ENCODE measurements at regions not wholly inside any gene's neighbourhood (a gene's known extent, or its start where the extent isn't known, plus 50 kb on each side); places are given as distances from the start of the nearest gene placed in this dataset.

DNA sequence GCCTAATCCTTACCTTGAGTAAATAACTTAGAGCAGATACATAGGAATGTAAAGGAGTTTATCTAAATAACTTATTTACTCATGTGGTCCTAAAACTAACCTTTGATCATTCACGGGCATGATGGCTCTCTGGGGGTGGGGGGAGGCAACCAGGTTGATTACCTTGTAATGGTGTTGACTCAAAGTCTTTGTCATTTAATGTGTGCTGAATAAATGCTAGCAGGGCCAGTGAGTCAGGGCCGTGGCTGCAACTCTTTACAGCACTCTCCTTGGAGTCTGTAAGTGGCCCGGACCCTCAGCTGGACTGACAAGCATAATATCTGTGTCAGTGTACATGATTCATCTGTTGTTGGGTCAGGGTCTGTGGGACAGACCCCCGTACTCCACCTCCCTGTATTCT is 203.0 kb downstream of the EPM2A start:
- no peak for ATAC-seq (ENCODE audit: low read depth in 2 of 2)

DNA sequence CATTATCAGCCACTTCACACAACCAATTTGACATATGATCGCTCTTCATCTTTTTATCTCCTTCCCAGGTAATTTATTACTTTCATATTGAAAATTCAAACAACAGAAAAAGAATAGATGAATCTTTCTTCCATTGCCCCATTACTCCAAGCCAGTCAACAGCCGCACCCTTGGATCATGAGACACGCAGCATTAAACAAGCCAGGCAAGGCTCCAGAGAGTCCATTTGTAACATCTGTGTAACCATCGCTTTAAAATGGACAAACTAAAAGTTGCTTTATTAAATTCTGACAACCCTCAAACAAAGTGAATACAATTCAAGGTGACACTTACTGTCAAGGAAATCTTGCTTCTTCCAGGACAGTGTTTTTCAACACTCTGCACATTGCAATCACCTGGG is 200.3 kb downstream of the EPM2A start:
- ATAC-seq (ENCODE audit: low read depth in 2 of 2) (no peak), DNase-seq (no peak)
- Mint-ChIP-seq H3K36me3 (no peaks in the 10 kb centered on the region), H3K4me3 (no peak overlapping the region), H3K27ac (no peak overlapping the region), H3K27me3 (peaks cover 4% of the 10 kb centered on the region), H3K4me1 (no peaks in the 10 kb centered on the region), H3K9me3 (peaks cover 0 to 4% (median 0%) of the 10 kb centered on the region in 7 donors)
- Histone ChIP-seq H3K4me3 (ENCODE audit: low read depth, low read length) (no peak overlapping the region), H3K9me3 (ENCODE audit: control insufficient read depth in 2 of 2, low read length in 2 of 2) (no peaks in the 10 kb centered on the region), H3K27ac (ENCODE audit: insufficient read depth, low read length, poor library complexity, severe bottlenecking) (no peak overlapping the region), H3K27me3 (ENCODE audit: control insufficient read depth, insufficient read depth, low read length) (no peaks in the 10 kb centered on the region), H3K36me3 (ENCODE audit: control insufficient read depth, insufficient read depth, low read length) (no peaks in the 10 kb centered on the region), H3K4me1 (ENCODE audit: control insufficient read depth, insufficient read depth, low read length, poor library complexity, severe bottlenecking) (no peaks in the 10 kb centered on the region)

More for the DNA sequence above, 203.0 kb downstream of the EPM2A start:
- Mint-ChIP-seq H3K4me1 (no peaks in the 10 kb centered on the region), H3K36me3 (no peaks in the 10 kb centered on the region), H3K9me3 (peaks cover 0 to 7% (median 0%) of the 10 kb centered on the region in 7 donors), H3K4me3 (no peak overlapping the region), H3K27me3 (no peaks in the 10 kb centered on the region), H3K27ac (no peak overlapping the region)
- Histone ChIP-seq H3K27me3 (ENCODE audit: control insufficient read depth, insufficient read depth, low read length) (no peaks in the 10 kb centered on the region), H3K27ac (ENCODE audit: insufficient read depth, low read length, poor library complexity, severe bottlenecking) (no peak overlapping the region), H3K9me3 (ENCODE audit: control insufficient read depth in 2 of 2, low read length in 2 of 2) (no peaks in the 10 kb centered on the region), H3K4me1 (ENCODE audit: control insufficient read depth, insufficient read depth, low read length, poor library complexity, severe bottlenecking) (no peaks in the 10 kb centered on the region), H3K4me3 (ENCODE audit: low read depth, low read length) (no peak overlapping the region), H3K36me3 (ENCODE audit: control insufficient read depth, insufficient read depth, low read length) (no peaks in the 10 kb centered on the region)
- no peak for DNase-seq

DNA sequence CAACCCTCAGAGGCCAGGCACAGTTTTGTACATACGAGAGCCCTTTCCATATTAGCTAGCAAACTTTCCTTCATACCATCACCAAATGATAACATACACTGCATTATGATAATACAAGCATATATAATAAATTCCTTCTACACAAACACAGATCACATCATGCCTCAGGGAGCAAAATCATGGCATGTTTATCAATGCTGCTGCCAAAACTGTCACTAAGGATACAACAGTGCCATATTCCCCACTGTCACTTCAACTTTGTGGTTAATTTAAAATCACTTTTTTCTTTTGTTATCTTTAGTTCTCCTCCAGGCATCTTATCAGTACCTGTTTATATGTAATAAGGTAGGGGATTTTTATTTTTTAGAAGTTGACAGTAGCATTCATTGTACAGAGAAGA is 196.3 kb downstream of the EPM2A start:
- H3K4me1 ChIP-seq (ENCODE audit: control insufficient read depth, insufficient read depth, low read length, poor library complexity, severe bottlenecking): no peaks in the 10 kb centered on the region
- Mint-ChIP-seq H3K4me1 (no peaks in the 10 kb centered on the region), H3K4me3 (no peak overlapping the region), H3K9me3 (peaks cover 0 to 8% (median 0%) of the 10 kb centered on the region in 7 donors), H3K36me3 (no peaks in the 10 kb centered on the region), H3K27me3 (peaks cover 4% of the 10 kb centered on the region), H3K27ac (no peak overlapping the region)
- no peak overlapping the region for H3K27ac ChIP-seq (ENCODE audit: insufficient read depth, low read length, poor library complexity, severe bottlenecking)
- ATAC-seq (ENCODE audit: low read depth in 2 of 2) (no peak), DNase-seq (no peak)
- H3K27me3 ChIP-seq (ENCODE audit: control insufficient read depth, insufficient read depth, low read length): no peaks in the 10 kb centered on the region
- H3K9me3 ChIP-seq (ENCODE audit: control insufficient read depth in 2 of 2, low read length in 2 of 2): no peaks in the 10 kb centered on the region
- no peak overlapping the region for H3K4me3 ChIP-seq (ENCODE audit: low read depth, low read length)
- no peaks in the 10 kb centered on the region for H3K36me3 ChIP-seq (ENCODE audit: control insufficient read depth, insufficient read depth, low read length)

DNA sequence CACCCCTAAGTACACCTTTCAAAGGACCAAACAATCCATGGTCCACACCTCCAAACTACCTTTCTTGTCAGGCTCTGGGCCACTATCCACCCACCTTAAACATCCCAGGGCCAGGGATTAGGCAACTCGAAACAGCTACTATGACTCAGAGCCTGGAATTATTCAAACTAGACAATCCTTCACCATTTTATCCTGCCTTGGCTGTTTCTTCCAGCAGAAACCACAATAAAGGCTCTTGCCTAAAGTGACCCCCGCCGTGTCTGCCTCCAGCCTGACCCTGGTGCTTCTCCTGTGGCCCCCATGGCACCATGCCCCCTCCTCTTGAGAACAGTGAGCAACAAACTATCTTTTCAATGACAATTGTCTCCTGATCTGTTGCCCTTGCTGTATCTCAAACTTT is 195.5 kb downstream of the EPM2A start:
- no peaks in the 10 kb centered on the region for H3K4me1 Mint-ChIP-seq
- peaks cover 0 to 8% (median 0%) of the 10 kb centered on the region in 7 donors for H3K9me3 Mint-ChIP-seq

DNA sequence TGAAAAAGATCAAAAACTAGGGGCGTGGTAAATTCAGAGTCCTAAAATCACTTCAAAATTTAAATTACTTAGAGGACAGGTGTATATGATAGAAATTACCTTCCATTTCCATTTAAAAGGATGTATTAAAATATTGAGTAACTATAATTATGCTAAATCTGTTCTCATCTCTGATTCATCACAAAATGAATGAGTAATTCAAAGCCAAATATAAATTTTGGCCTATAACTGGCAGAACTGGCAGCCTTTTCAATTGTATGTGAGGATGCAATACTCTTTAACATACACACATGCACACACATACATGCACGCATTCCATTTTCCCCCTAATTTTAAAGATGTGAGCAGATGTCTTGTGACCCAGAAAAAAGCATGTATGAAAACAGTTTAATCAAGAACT is 194.6 kb downstream of the EPM2A start:
- no peak for ATAC-seq (ENCODE audit: low read depth in 2 of 2)
- Mint-ChIP-seq H3K27ac (no peak overlapping the region), H3K36me3 (no peaks in the 10 kb centered on the region), H3K27me3 (peaks cover 4% of the 10 kb centered on the region), H3K4me3 (no peak overlapping the region), H3K4me1 (no peaks in the 10 kb centered on the region), H3K9me3 (peaks cover 0 to 6% (median 0%) of the 10 kb centered on the region in 7 donors)
- H3K27me3 ChIP-seq (ENCODE audit: control insufficient read depth, insufficient read depth, low read length): no peaks in the 10 kb centered on the region
- no peak overlapping the region for H3K4me3 ChIP-seq (ENCODE audit: low read depth, low read length)
- no peaks in the 10 kb centered on the region for H3K36me3 ChIP-seq (ENCODE audit: control insufficient read depth, insufficient read depth, low read length)
- DNase-seq: no peak
- H3K4me1 ChIP-seq (ENCODE audit: control insufficient read depth, insufficient read depth, low read length, poor library complexity, severe bottlenecking): no peaks in the 10 kb centered on the region
- no peak overlapping the region for H3K27ac ChIP-seq (ENCODE audit: insufficient read depth, low read length, poor library complexity, severe bottlenecking)
- no peaks in the 10 kb centered on the region for H3K9me3 ChIP-seq (ENCODE audit: control insufficient read depth in 2 of 2, low read length in 2 of 2)

More for the DNA sequence above, 195.5 kb downstream of the EPM2A start:
- peaks cover 4% of the 10 kb centered on the region for H3K27me3 Mint-ChIP-seq
- Histone ChIP-seq H3K27me3 (ENCODE audit: control insufficient read depth, insufficient read depth, low read length) (no peaks in the 10 kb centered on the region), H3K4me1 (ENCODE audit: control insufficient read depth, insufficient read depth, low read length, poor library complexity, severe bottlenecking) (no peaks in the 10 kb centered on the region), H3K36me3 (ENCODE audit: control insufficient read depth, insufficient read depth, low read length) (no peaks in the 10 kb centered on the region), H3K9me3 (ENCODE audit: control insufficient read depth in 2 of 2, low read length in 2 of 2) (no peaks in the 10 kb centered on the region), H3K27ac (ENCODE audit: insufficient read depth, low read length, poor library complexity, severe bottlenecking) (no peak overlapping the region), H3K4me3 (ENCODE audit: low read depth, low read length) (no peak overlapping the region)
- DNase-seq: no peak
- no peak overlapping the region for H3K27ac Mint-ChIP-seq
- no peak overlapping the region for H3K4me3 Mint-ChIP-seq
- no peaks in the 10 kb centered on the region for H3K36me3 Mint-ChIP-seq
- ATAC-seq (ENCODE audit: low read depth in 2 of 2): no peak

DNA sequence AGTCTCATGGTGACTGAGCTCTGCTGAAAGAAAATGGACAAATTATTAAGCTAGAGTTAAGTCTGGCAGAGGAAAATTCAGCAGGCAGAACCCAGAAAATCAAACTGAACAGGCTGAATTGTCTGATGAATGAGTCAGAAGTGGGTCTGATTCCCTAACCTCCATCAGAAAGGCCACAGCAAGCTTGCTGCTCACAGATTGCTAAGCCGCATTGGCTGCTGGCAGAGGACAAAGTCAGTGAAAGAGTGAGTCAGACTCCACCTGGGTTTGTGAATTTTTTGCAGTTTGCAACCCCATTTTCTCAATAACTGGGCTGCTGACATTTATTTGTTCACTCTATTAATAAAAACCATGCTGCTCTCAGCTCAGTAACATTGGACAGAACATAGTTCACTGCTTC is 191.3 kb downstream of the EPM2A start:
- no peaks in the 10 kb centered on the region for H3K27me3 ChIP-seq (ENCODE audit: control insufficient read depth, insufficient read depth, low read length)
- Mint-ChIP-seq H3K4me1 (no peaks in the 10 kb centered on the region), H3K9me3 (peaks cover 0 to 4% (median 0%) of the 10 kb centered on the region in 7 donors), H3K4me3 (no peak overlapping the region), H3K27ac (no peak overlapping the region), H3K36me3 (no peaks in the 10 kb centered on the region), H3K27me3 (peaks cover under 1% of the 10 kb centered on the region)
- DNase-seq: no peak
- no peaks in the 10 kb centered on the region for H3K4me1 ChIP-seq (ENCODE audit: control insufficient read depth, insufficient read depth, low read length, poor library complexity, severe bottlenecking)
- H3K36me3 ChIP-seq (ENCODE audit: control insufficient read depth, insufficient read depth, low read length): no peaks in the 10 kb centered on the region
- ATAC-seq (ENCODE audit: low read depth in 2 of 2): no peak
- no peak overlapping the region for H3K27ac ChIP-seq (ENCODE audit: insufficient read depth, low read length, poor library complexity, severe bottlenecking)
- no peak overlapping the region for H3K4me3 ChIP-seq (ENCODE audit: low read depth, low read length)
- H3K9me3 ChIP-seq (ENCODE audit: control insufficient read depth in 2 of 2, low read length in 2 of 2): no peaks in the 10 kb centered on the region

DNA sequence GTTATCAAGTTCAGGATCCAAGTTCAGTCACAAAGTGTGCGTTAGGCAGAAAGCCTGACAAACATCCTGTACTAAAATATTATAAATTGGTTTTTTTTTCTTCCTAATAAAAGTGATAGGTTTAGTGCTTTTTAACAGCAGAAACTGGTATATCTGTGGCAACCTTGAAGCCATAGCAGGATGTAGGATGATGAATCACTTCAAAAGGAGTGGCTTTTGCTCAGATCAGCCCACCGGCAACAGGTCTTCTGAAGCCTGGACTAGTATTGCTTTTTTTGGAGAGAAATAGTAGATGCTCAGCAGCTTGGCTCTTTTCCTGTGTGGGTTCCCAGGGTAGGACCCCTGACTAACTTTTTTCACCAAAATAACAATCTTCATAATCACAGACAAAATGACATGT is 190.8 kb downstream of the EPM2A start:
- no peak overlapping the region for H3K27ac Mint-ChIP-seq

DNA sequence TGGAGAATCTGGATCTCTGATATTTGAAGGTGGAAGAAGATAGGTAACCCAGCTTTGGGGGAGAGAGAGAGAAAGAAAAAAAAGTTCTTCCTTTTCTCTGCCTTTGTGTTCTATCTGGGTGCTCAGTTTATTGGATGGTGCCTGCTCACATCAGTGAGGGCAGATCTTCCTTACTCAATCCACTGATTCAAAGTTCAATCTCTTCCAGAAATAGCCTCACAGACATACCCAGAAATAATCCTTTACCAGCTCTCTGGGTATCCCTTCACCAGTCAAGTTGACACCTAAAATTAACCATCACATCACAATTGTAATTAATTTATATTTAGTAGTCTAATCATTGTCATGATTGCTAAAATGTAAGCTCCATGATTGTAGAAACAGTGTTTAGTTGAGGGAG is 189.1 kb downstream of the EPM2A start:
- Mint-ChIP-seq H3K36me3 (no peaks in the 10 kb centered on the region), H3K27ac (no peak overlapping the region)
- ATAC-seq (ENCODE audit: low read depth in 2 of 2): no peak

More for the DNA sequence above, 190.8 kb downstream of the EPM2A start:
- H3K4me3 Mint-ChIP-seq: no peak overlapping the region
- Histone ChIP-seq H3K4me3 (ENCODE audit: low read depth, low read length) (no peak overlapping the region), H3K9me3 (ENCODE audit: control insufficient read depth in 2 of 2, low read length in 2 of 2) (no peaks in the 10 kb centered on the region), H3K36me3 (ENCODE audit: control insufficient read depth, insufficient read depth, low read length) (no peaks in the 10 kb centered on the region), H3K27me3 (ENCODE audit: control insufficient read depth, insufficient read depth, low read length) (no peaks in the 10 kb centered on the region), H3K4me1 (ENCODE audit: control insufficient read depth, insufficient read depth, low read length, poor library complexity, severe bottlenecking) (no peaks in the 10 kb centered on the region), H3K27ac (ENCODE audit: insufficient read depth, low read length, poor library complexity, severe bottlenecking) (no peak overlapping the region)
- peaks cover 0 to 4% (median 0%) of the 10 kb centered on the region in 7 donors for H3K9me3 Mint-ChIP-seq
- ATAC-seq (ENCODE audit: low read depth in 2 of 2): no peak
- H3K4me1 Mint-ChIP-seq: no peaks in the 10 kb centered on the region
- H3K27me3 Mint-ChIP-seq: no peaks in the 10 kb centered on the region
- DNase-seq: no peak
- H3K36me3 Mint-ChIP-seq: no peaks in the 10 kb centered on the region

More for the DNA sequence above, 189.1 kb downstream of the EPM2A start:
- no peaks in the 10 kb centered on the region for H3K27me3 ChIP-seq (ENCODE audit: control insufficient read depth, insufficient read depth, low read length)
- H3K9me3 ChIP-seq (ENCODE audit: control insufficient read depth in 2 of 2, low read length in 2 of 2): no peaks in the 10 kb centered on the region
- no peaks in the 10 kb centered on the region for H3K4me1 ChIP-seq (ENCODE audit: control insufficient read depth, insufficient read depth, low read length, poor library complexity, severe bottlenecking)
- no peak for DNase-seq
- no peak overlapping the region for H3K4me3 ChIP-seq (ENCODE audit: low read depth, low read length)
- Mint-ChIP-seq H3K27me3 (no peaks in the 10 kb centered on the region), H3K4me1 (no peaks in the 10 kb centered on the region), H3K4me3 (no peak overlapping the region), H3K9me3 (peaks cover 0 to 3% (median 0%) of the 10 kb centered on the region in 7 donors)
- no peak overlapping the region for H3K27ac ChIP-seq (ENCODE audit: insufficient read depth, low read length, poor library complexity, severe bottlenecking)
- H3K36me3 ChIP-seq (ENCODE audit: control insufficient read depth, insufficient read depth, low read length): no peaks in the 10 kb centered on the region
